Erythroblast (primary cell): ENCODE measurements at regions not wholly inside any gene's neighbourhood (a gene's known extent, or its start where the extent isn't known, plus 50 kb on each side); places are given as distances from the start of the nearest gene placed in this dataset.

Experiments used
- DNase-seq, 2 experiments: peaks; one replicate each; lab custom pipeline; 2025; lab: John Stamatoyannopoulos, UW
- GATA1 ChIP-seq: IDR thresholded peaks from 2 replicates; pipeline ENCODE4 v1.6.1; 2011; ENCODE audit warnings: low read depth, mild to moderate bottlenecking, control low read depth, low read length, moderate library complexity
- POLR2A ChIP-seq: IDR thresholded peaks from 2 replicates; pipeline ENCODE4 v1.6.1; 2011; ENCODE audit warnings: mild to moderate bottlenecking, low read length

DNA sequence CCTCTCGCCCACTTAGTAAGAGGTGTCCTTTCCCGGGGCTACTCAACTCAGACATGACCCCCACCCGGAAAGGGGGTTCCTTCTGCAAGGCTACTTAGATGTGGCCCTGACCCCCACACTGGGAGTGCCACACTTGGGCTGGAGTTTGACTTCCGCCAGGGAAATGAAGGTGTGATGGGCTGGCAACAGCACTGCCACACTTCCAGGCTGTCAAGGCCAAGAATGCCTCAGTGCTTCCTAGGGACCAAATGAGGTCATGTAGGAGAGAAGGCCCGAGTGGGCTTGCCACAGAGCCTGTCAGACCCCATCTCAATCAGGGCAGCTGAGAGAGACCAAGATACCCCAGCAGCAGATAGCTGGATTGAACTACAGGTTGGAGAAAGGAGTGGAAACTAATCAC, 55.5 kb downstream of the DRD1 start:
- TF ChIP-seq GATA1 (no peak), POLR2A (no peak)
- no peak for DNase-seq

DNA sequence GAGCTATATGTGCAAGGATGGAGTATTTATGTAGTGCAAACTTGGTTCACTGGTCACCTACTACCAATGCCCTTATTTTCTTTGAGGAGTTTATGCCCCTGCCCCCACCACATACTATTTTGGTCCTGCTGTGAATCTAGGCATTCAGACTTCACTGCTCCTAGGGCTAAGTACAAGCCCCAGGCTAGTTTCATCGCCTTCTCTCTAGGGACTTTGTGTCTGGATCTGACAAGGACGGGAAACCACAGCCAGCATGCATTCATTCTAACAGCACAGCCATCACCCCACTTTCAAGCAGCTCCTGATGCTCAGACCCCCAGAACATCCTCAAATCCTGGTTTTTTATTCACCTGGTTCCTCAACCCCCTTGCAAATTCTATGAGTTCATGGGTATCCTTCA, 56.8 kb downstream of the DRD1 start:
- no peak for TF ChIP-seq GATA1
- no peak for TF ChIP-seq POLR2A
- no peak for DNase-seq

DNA sequence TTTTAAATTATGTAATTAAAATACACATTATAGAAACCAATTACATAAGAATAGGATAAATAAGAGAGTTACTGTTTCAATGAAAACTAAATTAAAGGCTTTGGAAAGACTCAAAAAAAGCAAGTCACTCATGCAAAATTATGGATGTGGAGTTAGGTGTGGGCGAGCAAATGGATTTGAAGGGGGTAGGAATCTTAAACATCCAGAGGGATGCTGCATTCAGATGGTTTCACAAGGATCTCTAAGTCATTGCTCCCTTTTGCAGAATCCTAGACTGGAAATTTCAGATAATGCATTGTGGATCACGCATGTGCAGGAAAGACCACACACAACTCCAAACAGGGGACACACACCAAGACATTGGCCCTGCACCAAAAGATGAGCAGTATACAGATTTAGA, 57.5 kb downstream of the DRD1 start:
- TF ChIP-seq GATA1, result no peak
- no peak for TF ChIP-seq POLR2A
- no peak for DNase-seq

DNA sequence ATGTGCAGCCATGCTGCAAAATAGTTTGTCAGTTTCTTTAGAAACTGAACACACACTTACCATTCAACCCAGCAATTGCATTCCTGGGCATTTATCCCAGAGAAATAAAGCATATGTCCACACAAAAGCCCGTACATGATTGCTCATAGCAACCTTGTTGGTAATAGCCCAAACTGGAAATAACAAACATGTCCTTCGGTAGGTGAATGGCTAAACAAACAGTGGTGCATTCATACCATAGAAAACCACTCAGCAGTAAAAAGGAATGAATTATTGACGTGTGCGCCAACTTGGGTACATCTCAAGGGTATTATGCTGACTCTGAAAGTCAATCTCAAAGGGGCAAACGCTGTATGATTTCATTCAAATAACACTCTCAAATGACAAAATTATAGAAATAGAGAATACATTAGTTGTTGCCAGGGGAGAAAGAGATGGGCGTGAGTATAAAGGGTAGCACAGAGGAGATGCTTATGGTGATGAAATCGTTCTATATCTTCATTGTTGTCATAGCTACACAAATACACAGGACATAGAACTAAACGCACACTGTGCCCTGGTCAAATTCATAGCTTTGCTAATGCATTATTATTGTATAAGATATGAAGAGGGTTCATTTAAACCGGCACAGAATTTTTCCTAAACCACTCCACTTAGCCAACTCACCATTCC, 58.2 kb downstream of the DRD1 start:
- no peak for DNase-seq
- TF ChIP-seq POLR2A (no peak), GATA1 (no peak)

DNA sequence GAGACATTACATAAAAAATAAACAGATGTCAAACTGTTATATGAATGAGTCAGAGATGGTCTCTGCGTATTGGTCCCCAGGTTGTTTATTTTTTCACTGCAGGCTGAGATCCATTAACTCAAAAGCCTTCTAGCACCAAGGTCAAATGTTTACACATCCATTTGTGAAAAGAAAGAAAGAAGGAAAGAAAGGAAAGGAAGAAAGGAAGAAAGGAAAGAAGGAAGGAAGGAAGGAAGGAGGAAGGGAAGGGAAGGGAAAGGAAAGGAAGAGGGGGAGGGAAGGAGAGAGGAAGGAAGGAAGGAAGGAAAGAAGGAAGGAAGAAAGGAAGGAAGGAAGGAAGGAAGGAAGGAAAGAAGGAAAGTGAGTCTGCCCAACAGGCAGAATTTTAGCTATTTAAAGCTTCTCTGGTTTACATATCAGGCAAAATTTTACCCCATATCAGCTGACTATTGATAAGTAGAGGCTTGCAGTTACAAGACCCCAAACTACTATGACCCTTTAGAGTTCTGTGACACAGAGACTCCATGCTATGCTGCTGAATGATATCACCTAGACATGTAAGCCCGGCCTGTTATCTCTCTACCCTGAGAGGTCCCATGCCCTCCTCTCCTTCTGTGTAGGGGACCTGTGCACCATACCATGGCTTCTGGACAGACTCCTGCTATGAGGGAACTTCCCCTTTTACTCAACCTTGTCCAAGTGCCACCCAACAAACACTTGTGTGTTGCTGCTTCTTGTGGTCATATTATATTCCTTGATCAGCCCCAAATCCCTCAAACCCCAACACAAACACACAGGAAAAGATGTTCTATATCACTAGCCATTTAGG, 59.0 kb downstream of the DRD1 start:
- TF ChIP-seq GATA1, result no peak
- TF ChIP-seq POLR2A, result no peak
- DNase-seq, result no peak

DNA sequence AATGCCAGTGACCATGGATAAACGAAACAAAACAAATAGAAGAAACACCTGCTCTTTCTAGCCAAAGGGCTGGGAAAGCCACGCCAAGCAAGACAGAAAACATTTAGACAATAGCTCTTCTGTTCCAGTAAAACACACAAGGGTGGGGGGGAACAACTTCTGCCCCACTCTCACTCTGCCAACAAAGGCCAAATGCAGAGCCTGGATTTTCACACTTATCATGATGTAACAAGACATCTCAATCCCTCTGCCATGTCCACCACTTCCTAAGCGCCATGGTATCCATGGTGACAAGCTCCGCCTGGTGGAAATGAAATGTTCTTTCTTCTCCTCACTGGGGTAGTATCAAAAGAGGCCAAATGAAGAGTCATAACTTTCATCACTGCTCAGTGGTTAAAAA, 60.6 kb downstream of the DRD1 start:
- no peak for DNase-seq
- TF ChIP-seq POLR2A (no peak), GATA1 (no peak)

DNA sequence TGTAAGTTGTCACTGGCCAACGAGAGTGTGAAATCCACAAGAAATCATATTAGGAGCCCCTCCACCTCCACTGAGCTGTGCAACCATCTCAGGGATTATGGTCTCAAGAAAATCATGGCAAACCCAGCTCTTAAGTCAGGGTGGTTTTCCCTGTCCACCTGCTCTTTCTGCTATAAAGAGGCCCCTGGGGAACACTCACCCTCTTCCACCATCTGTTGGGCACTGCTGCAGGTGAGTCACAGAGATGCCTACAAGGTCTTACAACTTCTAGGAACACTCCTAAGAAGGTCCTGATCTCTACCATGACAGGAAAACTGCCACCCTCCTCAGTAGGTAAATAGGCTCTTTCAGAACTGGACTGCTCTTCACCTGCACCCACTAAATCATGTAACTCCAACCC, 61.8 kb downstream of the DRD1 start:
- TF ChIP-seq GATA1 (no peak), POLR2A (no peak)
- DNase-seq, result no peak

DNA sequence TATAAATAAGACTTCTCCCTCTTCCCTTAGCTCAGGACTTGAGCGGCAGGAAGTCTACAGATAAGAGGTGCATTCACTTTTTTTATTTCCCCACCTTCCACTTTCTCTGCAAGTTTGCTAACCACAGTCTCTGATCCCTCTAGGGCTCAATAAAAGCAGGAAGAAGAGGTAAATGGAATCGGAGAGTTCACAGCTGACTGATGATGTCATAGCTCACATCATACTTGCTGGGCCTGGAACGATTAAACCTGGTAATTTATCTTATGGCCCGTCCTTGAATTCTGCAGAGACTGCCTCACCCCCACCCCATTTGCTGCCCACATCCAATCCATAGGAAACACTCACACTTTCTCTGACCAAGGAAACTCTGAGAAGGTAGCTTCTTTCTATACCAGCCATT, 62.9 kb downstream of the DRD1 start:
- no peak for TF ChIP-seq GATA1
- no peak for DNase-seq

DNA sequence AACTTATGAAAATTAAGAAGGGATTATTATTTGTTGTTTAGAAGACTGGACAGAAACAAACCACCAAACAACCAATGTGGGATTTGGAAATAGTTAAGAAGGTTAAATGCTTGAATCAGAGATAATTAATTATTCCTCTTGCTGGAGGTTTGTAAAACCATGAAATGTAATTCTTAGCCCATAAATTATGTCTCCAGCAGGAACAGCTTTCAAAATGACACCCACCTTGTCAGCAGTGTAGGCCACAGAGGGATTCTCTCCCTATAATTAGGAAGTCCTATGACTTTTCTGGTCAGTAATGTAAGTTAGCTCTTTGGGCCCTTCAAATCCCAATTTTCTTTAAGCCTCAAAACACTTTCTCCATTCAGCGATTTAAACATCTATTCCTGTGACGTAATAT, 63.3 kb downstream of the DRD1 start:
- no peak for TF ChIP-seq GATA1
- TF ChIP-seq POLR2A, result no peak
- DNase-seq, result no peak

DNA sequence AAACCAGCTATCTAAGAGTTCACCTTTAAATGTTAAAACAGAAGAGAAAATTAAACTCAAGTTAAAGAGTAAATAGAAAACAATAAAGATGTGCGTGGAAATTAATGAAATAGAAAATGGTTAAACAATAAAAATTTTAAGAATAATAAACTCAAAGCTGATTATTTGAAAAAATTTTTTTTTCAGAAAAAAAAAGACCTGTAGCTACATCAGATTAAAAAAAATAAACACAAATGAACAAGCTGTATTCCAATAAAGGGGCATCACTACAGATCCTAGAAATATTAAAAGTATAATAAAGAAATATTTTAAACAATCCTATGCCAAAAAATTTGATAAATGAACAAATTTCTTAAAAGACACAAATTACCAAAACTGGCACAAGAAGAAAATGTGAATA, 64.1 kb downstream of the DRD1 start:
- no peak for DNase-seq
- TF ChIP-seq GATA1 (no peak), POLR2A (no peak)

DNA sequence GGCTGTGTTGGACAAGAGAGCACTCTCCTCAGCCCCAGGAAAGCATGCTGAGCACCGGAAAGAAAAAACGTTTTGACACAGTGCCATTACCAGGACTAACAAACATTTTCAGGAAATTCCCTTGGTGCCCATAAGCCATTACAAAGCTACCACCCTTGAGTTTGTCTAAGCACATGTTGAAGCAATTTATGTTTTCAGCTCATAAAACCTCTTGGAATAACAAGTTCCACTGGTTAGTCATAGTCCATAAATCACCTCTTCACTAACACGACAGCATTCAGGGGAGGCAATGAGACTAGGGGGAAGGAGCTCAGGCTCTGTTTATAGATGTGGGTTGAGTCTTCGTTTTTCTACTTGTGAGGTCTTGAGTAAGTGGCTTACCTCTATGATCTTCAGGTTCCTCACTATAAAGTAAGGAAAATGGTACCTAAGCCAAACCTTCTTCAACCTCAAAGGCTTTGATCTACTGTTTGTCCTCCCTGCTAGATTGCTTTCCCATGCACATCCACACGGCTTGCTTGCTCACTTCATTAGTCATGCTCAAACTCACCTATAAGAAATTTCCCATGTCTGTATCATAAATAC, 65.4 kb downstream of the DRD1 start:
- DNase-seq, result no peak
- TF ChIP-seq POLR2A (no peak), GATA1 (no peak)

DNA sequence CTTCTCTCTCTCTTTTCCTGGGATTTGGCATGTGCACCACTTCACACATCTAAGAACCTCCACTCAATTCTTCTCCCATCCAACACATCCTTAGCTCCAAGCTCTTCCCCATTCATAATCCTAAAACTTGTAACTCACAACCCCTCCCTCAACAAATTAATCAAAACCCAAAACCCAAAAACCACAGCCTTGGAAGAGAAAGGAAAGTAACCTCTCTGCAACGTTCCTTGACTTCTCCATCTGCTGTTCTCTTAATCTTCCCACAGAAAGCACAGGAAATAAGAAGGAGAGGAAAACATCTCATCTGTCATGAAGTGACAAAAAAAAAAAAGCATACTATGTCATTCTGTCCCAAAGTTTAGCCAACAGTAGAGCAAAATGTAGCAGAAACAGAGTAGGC, 66.2 kb downstream of the DRD1 start:
- TF ChIP-seq POLR2A, result no peak
- TF ChIP-seq GATA1, result no peak
- DNase-seq, result no peak

DNA sequence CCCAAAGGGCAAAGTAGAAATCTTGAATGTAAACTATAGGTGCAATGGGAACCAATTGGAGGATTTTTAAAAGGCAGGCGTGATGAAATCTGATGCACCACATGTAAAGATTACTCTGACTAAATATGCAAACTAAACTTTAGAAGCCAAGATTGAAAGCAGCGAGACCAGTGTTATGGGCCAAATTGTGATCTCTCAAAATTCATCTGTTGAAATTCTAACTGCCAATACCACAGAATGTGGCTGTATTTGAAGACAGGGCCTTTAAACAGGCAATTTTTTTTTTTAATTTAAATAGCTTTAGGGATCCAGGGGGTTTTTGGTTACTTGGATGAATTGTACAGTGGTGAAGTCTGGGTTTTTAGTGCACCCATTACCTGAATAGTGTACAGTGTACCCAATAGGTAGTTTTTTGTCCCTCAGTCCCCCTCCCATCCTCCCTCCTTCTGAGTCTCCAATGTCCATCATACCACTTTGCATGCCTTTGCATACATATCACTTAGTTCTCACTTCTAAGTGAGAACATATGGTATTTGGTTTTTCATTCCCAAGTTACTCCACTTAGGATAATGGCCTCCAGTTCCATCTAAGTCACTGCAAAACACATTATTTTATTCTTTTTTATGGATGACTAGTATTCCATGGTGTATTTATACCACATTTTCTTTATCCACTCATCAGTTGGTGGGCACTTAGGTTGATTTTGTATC, 69.7 kb downstream of the DRD1 start:
- DNase-seq, result no peak
- TF ChIP-seq POLR2A (no peak), GATA1 (no peak)

DNA sequence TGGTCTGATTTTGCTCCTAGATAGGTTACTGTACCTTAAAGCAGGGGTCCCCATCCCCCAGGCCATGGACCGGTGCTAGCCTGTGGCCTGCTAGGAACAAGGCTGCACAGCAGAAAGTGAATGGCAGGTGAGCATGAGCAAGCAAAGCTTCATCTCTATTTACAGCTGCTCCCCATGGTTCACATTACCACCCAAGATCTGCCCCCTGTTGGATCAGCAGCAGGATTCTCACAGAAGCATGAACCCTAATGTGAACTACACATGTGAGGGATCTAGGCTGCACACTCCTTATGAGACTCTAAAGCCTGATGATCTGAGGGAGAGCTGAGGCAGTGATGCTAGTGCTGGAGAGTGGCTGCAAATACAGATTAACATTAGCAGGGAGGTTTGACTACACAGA, 78.1 kb downstream of the DRD1 start:
- TF ChIP-seq POLR2A, result no peak
- TF ChIP-seq GATA1, result no peak
- DNase-seq, result no peak
